ENCODE measurements at regions not wholly inside any gene's neighbourhood (a gene's known extent, or its start where the extent isn't known, plus 50 kb on each side); places are given as distances from the start of the nearest gene placed in this dataset.

GRCh38 chr11:92841719-92842118 is 127.7 kb upstream of the MTNR1B start:
- no peak for DNase-seq (ENCODE audit: low read depth)

DNA sequence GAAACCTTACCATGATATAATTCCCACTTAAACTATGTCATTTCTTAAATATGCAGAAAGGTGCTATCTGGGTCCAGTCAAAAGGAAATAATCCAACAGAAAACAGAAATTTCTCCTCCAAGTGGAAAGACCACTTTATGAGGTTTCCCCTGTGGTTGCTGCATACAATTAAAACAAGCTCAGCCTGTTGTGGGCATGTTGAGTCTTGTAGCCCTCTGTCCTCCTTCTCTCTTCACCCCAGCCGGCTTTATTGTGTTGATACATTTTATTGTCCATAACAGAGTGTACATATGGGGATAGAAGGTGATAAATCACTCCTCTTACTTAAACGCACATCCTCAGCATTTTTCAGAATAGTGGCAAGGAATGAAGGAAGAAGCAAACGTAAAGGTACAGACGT is 126.0 kb upstream of the MTNR1B start:
- DNase-seq (ENCODE audit: low read depth), result no peak

DNA sequence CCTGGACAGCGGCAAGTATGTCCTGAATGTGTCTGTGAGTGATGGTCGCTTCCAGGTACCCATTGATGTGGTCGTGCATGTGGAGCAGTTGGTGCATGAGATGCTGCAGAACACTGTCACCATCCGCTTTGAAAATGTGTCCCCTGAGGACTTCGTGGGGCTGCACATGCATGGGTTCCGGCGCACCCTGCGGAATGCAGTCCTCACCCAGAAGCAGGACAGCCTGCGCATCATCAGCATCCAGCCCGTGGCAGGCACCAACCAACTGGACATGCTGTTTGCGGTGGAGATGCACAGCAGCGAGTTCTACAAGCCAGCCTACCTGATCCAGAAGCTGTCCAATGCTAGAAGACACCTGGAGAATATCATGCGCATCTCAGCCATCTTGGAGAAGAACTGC is 125.3 kb upstream of the MTNR1B start:
- no peak for DNase-seq (ENCODE audit: low read depth)

DNA sequence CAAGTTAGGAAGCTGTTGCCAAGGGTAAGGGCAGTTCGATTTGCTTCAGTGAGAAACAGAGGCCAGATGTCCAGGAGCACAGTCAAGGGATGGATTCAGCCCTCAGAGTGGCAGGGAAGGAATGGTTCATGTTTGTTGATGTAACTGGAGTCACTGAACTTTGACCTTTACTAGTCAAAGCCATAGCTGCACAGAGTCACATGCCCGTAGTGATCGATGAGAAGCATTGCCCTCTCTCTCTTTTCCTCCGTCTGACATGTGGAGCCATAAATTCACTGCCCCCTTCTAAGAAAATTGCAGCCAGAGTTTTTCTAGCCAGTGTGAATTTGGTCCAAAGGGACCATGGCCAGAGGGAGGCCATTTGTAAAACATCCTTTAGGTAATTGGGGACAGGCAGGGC is 124.1 kb upstream of the MTNR1B start:
- no peak for DNase-seq (ENCODE audit: low read depth)

- no peak for DNase-seq (ENCODE audit: low read depth)
Measured at GRCh38 chr11:92845805-92846204, 123.6 kb upstream of the MTNR1B start.

GRCh38 chr11:92846491-92847125 is 122.8 kb upstream of the MTNR1B start:
- no peak for DNase-seq (ENCODE audit: low read depth)

GRCh38 chr11:92848578-92848977 is 120.9 kb upstream of the MTNR1B start:
- no peak for DNase-seq (ENCODE audit: low read depth)

GRCh38 chr11:92850296-92850826 is 119.1 kb upstream of the MTNR1B start:
- DNase-seq (ENCODE audit: low read depth), result no peak

DNA sequence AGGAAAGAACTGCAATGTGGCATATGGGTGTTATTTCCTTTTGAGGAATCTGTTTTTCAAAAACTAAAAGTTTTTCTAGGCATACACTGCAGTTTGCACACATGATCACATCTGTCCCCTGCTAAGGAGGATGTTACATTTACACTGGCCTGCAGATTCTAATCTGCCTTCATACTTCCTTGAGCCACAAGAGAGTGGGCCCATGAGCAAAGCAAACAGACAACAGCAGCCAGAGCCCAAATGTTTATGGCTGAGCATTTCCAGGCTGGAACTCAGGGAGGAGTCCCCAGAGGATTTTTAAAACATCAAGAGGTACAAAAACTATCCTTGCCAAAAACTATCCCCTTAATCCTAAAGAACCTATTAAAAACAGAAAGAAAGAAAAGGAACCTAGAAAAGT is 117.2 kb upstream of the MTNR1B start:
- DNase-seq (ENCODE audit: low read depth), result no peak

- DNase-seq (ENCODE audit: low read depth), result no peak
Measured at GRCh38 chr11:92852946-92853345, 116.5 kb upstream of the MTNR1B start.

DNA sequence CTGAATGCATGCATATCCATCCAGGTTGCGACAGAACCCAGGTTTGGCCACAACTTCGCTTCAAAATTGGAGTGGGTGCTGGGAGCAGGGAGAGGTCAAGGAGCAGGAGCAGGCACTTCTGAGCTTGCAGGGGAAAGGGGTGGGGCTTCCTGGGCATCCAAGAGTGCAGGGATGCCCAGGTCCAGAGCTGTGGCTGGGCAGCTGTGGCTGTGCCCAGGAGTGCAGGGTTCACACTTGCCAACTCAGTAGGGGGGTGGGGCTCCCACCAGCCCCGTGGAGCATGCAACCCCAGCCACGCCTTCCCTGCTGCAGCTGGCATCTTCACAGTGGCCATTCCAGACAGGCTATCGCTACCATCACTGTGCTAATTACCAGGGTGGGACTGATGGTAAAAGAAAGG is 115.3 kb upstream of the MTNR1B start:
- DNase-seq (ENCODE audit: low read depth), result no peak

- DNase-seq (ENCODE audit: low read depth), result no peak
Measured at GRCh38 chr11:92854952-92855351, 114.5 kb upstream of the MTNR1B start.

GRCh38 chr11:92855607-92856405 is 113.6 kb upstream of the MTNR1B start:
- DNase-seq (ENCODE audit: low read depth), result no peak

GRCh38 chr11:92857407-92857806 is 112.0 kb upstream of the MTNR1B start:
- no peak for DNase-seq (ENCODE audit: low read depth)

DNA sequence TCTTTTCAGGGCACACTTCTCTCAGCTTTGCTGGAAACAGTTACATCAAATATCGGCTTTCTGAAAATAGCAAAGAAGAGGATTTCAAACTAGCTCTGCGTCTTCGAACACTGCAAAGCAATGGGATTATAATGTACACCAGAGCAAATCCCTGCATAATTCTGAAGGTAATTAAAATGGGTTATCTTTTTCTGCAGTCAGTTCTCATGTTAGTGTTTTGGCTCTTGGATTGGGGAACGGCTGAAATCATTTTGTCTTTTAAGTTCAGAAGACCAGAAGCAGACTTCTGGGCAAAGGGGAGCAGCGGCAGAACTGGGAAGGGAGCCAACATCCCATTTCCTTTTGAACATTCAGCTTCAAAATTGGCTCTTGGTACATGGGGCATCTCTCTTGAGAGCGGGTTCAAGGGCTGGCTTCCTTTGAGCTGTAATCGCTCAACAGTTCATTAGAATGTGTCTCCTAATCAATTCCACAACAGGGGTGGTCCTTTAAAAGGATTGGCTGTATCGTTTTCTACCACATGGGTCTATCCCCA is 110.2 kb upstream of the MTNR1B start:
- no peak for DNase-seq (ENCODE audit: low read depth)

GRCh38 chr11:92861634-92862033 is 107.8 kb upstream of the MTNR1B start:
- DNase-seq (ENCODE audit: low read depth), result no peak

DNA sequence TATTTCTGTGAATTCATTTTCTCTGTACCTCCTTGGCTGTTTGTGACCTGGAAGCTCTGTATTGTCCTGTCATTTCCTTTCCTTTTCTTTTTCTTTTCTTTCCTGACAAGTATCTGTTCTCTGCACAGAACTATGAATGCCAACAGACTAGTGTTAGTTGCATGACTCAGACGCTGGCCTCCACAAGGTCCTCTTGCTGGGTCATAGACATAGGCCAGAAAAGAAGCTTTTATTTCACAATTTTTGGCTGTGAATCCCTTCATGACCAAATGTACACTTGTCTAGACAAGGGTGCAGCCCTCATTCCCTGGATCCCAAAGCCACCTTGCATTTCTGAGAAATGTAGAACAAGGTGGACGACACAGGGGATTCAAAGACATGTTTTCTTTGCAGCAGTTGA is 104.1 kb upstream of the MTNR1B start:
- no peak for DNase-seq (ENCODE audit: low read depth)

DNA sequence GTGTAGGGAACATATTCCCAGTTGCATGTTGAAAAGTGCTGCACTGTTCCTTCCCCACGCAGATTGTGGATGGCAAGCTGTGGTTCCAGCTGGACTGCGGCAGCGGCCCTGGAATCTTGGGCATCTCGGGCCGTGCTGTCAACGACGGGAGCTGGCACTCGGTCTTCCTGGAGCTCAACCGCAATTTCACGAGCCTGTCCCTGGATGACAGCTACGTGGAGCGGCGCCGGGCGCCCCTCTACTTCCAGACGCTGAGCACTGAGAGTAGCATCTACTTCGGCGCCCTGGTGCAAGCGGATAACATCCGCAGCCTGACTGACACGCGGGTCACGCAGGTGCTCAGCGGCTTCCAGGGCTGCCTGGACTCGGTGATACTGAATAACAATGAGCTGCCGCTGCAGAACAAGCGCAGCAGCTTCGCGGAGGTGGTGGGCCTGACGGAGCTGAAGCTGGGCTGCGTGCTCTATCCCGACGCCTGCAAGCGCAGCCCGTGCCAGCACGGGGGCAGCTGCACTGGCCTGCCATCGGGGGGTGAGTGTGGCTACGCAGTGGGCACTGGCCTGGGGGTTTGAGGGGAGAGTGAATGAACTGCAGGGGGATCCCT is 102.7 kb upstream of the MTNR1B start:
- no peak for DNase-seq (ENCODE audit: low read depth)

DNA sequence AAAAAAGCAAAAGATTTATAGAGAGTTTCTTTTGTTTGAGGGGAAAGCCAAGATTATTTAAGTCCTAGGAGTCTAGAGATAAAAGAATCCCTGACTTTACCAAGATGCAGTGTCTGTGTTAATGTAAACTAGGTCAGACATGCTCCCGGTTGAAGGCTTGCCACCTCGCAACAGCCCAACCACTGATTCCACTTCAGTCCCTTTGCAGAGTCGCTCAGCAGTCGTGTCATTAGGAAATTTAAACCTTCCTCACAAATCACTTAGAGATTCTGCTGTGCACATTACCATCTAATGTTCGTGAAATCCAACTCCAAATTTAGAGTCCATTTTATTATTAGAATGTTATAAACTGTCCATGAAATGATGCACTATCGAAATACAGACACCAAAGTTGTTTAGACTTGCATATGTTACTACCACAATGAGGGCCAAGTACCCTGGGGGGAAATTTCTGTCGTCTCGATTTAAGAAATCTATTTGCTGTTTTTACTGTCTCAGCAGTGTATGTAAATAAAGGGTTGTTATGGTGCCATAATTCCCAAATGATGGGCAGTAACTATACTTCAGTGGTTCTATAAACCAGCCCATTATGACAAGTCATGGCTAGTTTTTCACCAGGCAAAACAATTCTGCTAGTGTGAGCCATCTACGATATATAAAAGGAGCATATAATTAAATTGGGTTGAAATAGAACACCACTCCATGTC is 101.4 kb upstream of the MTNR1B start:
- no peak for DNase-seq (ENCODE audit: low read depth)

DNA sequence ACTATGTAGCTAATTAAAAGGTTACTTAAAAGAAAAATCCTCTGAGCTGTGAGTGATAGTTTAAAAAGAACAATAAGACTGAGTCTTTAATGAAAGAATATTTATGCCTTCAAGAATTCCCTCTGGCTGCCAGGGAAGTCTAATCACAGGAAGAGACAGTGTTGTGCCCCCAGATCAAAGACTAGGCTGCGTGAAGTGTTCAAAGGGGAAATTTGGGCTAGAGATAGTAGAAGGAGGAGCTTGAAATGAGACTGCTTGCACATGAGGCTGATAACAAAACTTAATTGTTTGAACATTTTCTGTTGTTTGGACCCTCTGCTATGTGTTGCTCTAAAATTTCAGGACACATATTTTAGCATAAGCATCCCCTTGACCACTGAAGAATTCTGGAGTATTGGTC is 99.7 kb upstream of the MTNR1B start:
- no peak for DNase-seq (ENCODE audit: low read depth)

DNA sequence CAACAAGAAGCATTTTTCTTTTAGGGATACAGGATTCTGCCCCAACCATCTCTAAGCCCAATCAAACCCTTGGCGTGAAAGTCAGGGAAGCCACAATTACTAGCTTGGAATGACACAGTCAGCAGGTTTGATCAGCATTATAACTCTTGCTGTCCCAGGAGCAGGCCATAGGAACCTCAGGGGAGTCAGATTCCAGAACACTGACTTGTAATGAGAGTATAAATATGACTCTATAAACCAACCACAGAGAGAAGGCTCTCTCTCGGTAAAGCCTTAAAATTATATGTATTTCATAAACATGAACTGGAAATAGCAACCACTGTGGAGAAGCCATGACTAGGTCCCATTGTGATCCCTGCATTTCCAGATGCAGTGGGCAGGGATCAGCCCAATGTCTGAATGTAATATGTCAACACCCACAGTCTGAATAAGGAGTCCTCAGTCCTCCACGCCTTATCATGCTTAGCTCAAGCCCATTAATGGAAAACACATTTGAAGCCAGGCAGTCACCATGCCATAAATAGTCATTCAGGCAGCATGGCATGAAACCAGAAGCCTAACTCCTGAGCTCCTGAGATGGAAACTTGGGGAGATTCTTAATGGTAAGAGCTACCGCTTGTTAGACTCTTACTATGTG is 99.1 kb upstream of the MTNR1B start:
- DNase-seq (ENCODE audit: low read depth), result no peak

- no peak for DNase-seq (ENCODE audit: low read depth)
Measured at GRCh38 chr11:92873551-92873950, 95.9 kb upstream of the MTNR1B start.
